Stimulated activated CD8-positive, alpha-beta memory T cell treated with anti-CD3 and anti-CD28 coated beads, Interleukin-4, amount 100 ng/mL, for 48 hours (primary cell): ENCODE measurements at regions not wholly inside any gene's neighbourhood (a gene's known extent, or its start where the extent isn't known, plus 50 kb on each side); places are given as distances from the start of the nearest gene placed in this dataset.

Experiments used
- DNase-seq: peaks from one replicate; pipeline ENCODE4 v3.0.0-alpha.2; 2020

- DNase-seq, result no peak
These were observed 505.4 kb upstream of the PIK3C3 start for GRCh38 chr18:41449612-41450011.

- DNase-seq, result no peak
These were observed 510.1 kb upstream of the PIK3C3 start for GRCh38 chr18:41444943-41445342.

- no peak for DNase-seq
These were observed 518.3 kb upstream of the PIK3C3 start for GRCh38 chr18:41436772-41437171.

- DNase-seq, result no peak
These were observed 536.4 kb upstream of the PIK3C3 start for GRCh38 chr18:41418598-41418997.

- DNase-seq, result no peak
These were observed 539.0 kb upstream of the PIK3C3 start for GRCh38 chr18:41416044-41416443.

GRCh38 chr18:41410006-41410405, 545.0 kb upstream of the PIK3C3 start:
- no peak for DNase-seq

- DNase-seq, result no peak
These were observed 548.2 kb upstream of the PIK3C3 start for GRCh38 chr18:41406834-41407233.

GRCh38 chr18:41396861-41397260, 558.2 kb upstream of the PIK3C3 start:
- no peak for DNase-seq

- no peak for DNase-seq
These were observed 558.8 kb upstream of the PIK3C3 start for GRCh38 chr18:41396211-41396610.

- DNase-seq, result no peak
These were observed 559.3 kb upstream of the PIK3C3 start for GRCh38 chr18:41395695-41396094.

GRCh38 chr18:41391616-41392595, 563.1 kb upstream of the PIK3C3 start:
- no peak for DNase-seq

- DNase-seq, result no peak
These were observed 564.7 kb upstream of the PIK3C3 start for GRCh38 chr18:41390309-41390708.

- no peak for DNase-seq
These were observed 576.4 kb upstream of the PIK3C3 start for GRCh38 chr18:41378598-41378997.

- no peak for DNase-seq
These were observed 581.4 kb upstream of the PIK3C3 start for GRCh38 chr18:41373612-41374011.

GRCh38 chr18:41372046-41372665, 582.9 kb upstream of the PIK3C3 start:
- DNase-seq, result no peak

GRCh38 chr18:41371156-41372045, 583.6 kb upstream of the PIK3C3 start:
- no peak for DNase-seq

GRCh38 chr18:41370740-41371139, 584.3 kb upstream of the PIK3C3 start:
- no peak for DNase-seq

GRCh38 chr18:41357708-41358107, 597.3 kb upstream of the PIK3C3 start:
- no peak for DNase-seq

- DNase-seq, result no peak
These were observed 601.1 kb upstream of the PIK3C3 start for GRCh38 chr18:41353777-41354528.

- no peak for DNase-seq
These were observed 603.6 kb upstream of the PIK3C3 start for GRCh38 chr18:41351430-41351829.

- no peak for DNase-seq
These were observed 608.0 kb upstream of the PIK3C3 start for GRCh38 chr18:41347057-41347456.

GRCh38 chr18:41343808-41344207, 611.2 kb upstream of the PIK3C3 start:
- DNase-seq, result no peak
